ENCODE measurements at regions not wholly inside any gene's neighbourhood (a gene's known extent, or its start where the extent isn't known, plus 50 kb on each side); places are given as distances from the start of the nearest gene placed in this dataset.

GRCh38 chr2:128911276-128911675, 592.6 kb upstream of the HS6ST1 start:
- H3K4me3 ChIP-seq (replicated peaks in 1 of 3; ENCODE audit: insufficient read depth in 1 of 3, low read depth in 2 of 3, low read length in 3 of 3) = no peak overlapping the region
- no peak for ATAC-seq
- H4K20me1 ChIP-seq (ENCODE audit: insufficient read depth, low read length) = no peaks in the 10 kb centered on the region
- ChIA-PET CTCF (ENCODE audit: low intra/inter-chr PET ratio, low total read pairs) (no interaction called here), POLR2A (no interaction called here)
- H3K9me3 ChIP-seq (ENCODE audit: low read length) = no peaks in the 10 kb centered on the region; the same call in 1 of the 2 replicates
- H3K4me1 ChIP-seq (ENCODE audit: insufficient read depth, low read length) = no peaks in the 10 kb centered on the region
- 0% methylated on average over 1 of the region's 1 CpG for WGBS (ENCODE audit: low lambda C conversion rate)
- no peaks in the 10 kb centered on the region for H3K79me2 ChIP-seq (ENCODE audit: insufficient read depth, low read length)
- in situ Hi-C loops (cut with HindIII; ENCODE audit: extremely low pct_ligation_motif_present, low pct_unique_long_range_greater_than_20kb) = no loop called here
- H3K27ac ChIP-seq (ENCODE audit: extremely low read length, insufficient read depth, low read length) = no peak overlapping the region
- FAIRE-seq = no peak
- intact Hi-C loops (cut with micrococcal nuclease; ENCODE audit: unreplicated experiment) = no loop called here
- H2AFZ ChIP-seq (ENCODE audit: low read length) = no peak overlapping the region
- BruUV-seq (replicated peaks) = no TSS peak
- H3K4me2 ChIP-seq (ENCODE audit: low read depth, low read length) = no peak overlapping the region
- H3K27me3 ChIP-seq (ENCODE audit: control insufficient read depth in 1 of 2, insufficient read depth in 2 of 2, low read length in 2 of 2) = no peaks in the 10 kb centered on the region
- DNase-seq (ENCODE audit: low spot score) = no peak
- no peak overlapping the region for H3K9ac ChIP-seq (ENCODE audit: insufficient read depth, low read depth, low read length)
- TF ChIP-seq MAFK (conservative IDR thresholded peaks at IDR 0.05 in 1 of 2, IDR thresholded peaks at IDR 0.05 in 1 of 2; ENCODE audit: low read length in 2 of 2) (peak; percentile 88 to 89), MAFF (IDR thresholded peaks at IDR 0.05; ENCODE audit: low read depth, low read length) (peak; percentile 80), ETS1 (CRISPR knock-in tag; IDR thresholded peaks at IDR 0.05) (no peak)
- no peaks in the 10 kb centered on the region for H3K36me3 ChIP-seq (replicated peaks in 1 of 2; ENCODE audit: control insufficient read depth in 1 of 2, insufficient read depth in 2 of 2, low read length in 2 of 2)

- no peaks in the 10 kb centered on the region for H3K36me3 ChIP-seq (replicated peaks in 1 of 2; ENCODE audit: control insufficient read depth in 1 of 2, insufficient read depth in 2 of 2, low read length in 2 of 2)
- ATAC-seq = no peak
- no peak overlapping the region for H3K4me2 ChIP-seq (ENCODE audit: low read depth, low read length)
- POLR2A ChIA-PET = no interaction called here
- in situ Hi-C loops (cut with HindIII; ENCODE audit: extremely low pct_ligation_motif_present, low pct_unique_long_range_greater_than_20kb) = no loop called here
- H3K9me3 ChIP-seq (ENCODE audit: low read length) = peaks cover 4% of the 10 kb centered on the region; the same call in 1 of the 2 replicates
- no peak overlapping the region for H3K27ac ChIP-seq (ENCODE audit: extremely low read length, insufficient read depth, low read length)
- H4K20me1 ChIP-seq (ENCODE audit: insufficient read depth, low read length) = no peaks in the 10 kb centered on the region
- H3K4me1 ChIP-seq (ENCODE audit: insufficient read depth, low read length) = no peaks in the 10 kb centered on the region
- no peak for DNase-seq (ENCODE audit: low spot score)
- no TSS peak for BruUV-seq (replicated peaks)
- no peaks in the 10 kb centered on the region for H3K79me2 ChIP-seq (ENCODE audit: insufficient read depth, low read length)
- CTCF ChIA-PET (ENCODE audit: low intra/inter-chr PET ratio, low total read pairs) = no interaction called here
- intact Hi-C loops (cut with micrococcal nuclease; ENCODE audit: unreplicated experiment) = no loop called here
- H3K9ac ChIP-seq (ENCODE audit: insufficient read depth, low read depth, low read length) = no peak overlapping the region
- H3K4me3 ChIP-seq (replicated peaks in 1 of 3; ENCODE audit: insufficient read depth in 1 of 3, low read depth in 2 of 3, low read length in 3 of 3) = no peak overlapping the region
- TF ChIP-seq ZKSCAN8 (CRISPR knock-in tag; IDR thresholded peaks at IDR 0.05; ENCODE audit: borderline replicate concordance) (no peak), MAFK (conservative IDR thresholded peaks at IDR 0.05 in 1 of 2, IDR thresholded peaks at IDR 0.05 in 1 of 2; ENCODE audit: low read length in 2 of 2) (peak; percentile 79 to 91), MAFF (IDR thresholded peaks at IDR 0.05; ENCODE audit: low read depth, low read length) (peak; percentile 82)
- no peak overlapping the region for H2AFZ ChIP-seq (ENCODE audit: low read length)
- no peak for FAIRE-seq
- no peaks in the 10 kb centered on the region for H3K27me3 ChIP-seq (ENCODE audit: control insufficient read depth in 1 of 2, insufficient read depth in 2 of 2, low read length in 2 of 2)
Measured at GRCh38 chr2:128914320-128914719, 595.7 kb upstream of the HS6ST1 start.
